Motor neuron (in vitro differentiated cells): ENCODE measurements at regions not wholly inside any gene's neighbourhood (a gene's known extent, or its start where the extent isn't known, plus 50 kb on each side); places are given as distances from the start of the nearest gene placed in this dataset.
A peak's percentile ranks its signal among the peaks of the same experiment; 100 is the strongest.

ENCODE experiments used
- ATAC-seq, 8 experiments: fragments of 200-7000 bp; cut with Tn5 transposase; replicated peaks in 6 of 8; 2 replicates each; pipeline ENCODE4 v1.8.0; 2021; ENCODE audit warnings: mild to moderate bottlenecking in 8 of 8, moderate library complexity in 8 of 8
- H3K27ac ChIP-seq, 2 donors: fragments of 250-450 bp; sonication (Bioruptor Pico); 2 replicates each; pipeline ENCODE4 v1.9.0; 2021; ENCODE audit warnings: antibody characterized with exemption in 2 of 2, mild to moderate bottlenecking in 2 of 2, moderate library complexity in 1 of 2
- H3K4me1 ChIP-seq, 2 donors: fragments of 250-450 bp; sonication (Bioruptor Pico); replicated peaks in 1 of 2; 2 replicates each; pipeline ENCODE4 v1.6.1; 2021; ENCODE audit warnings: antibody characterized with exemption in 2 of 2, mild to moderate bottlenecking in 2 of 2, moderate library complexity in 1 of 2
- H3K4me3 ChIP-seq, 5 donors: fragments of 250-450 bp; sonication (Bioruptor Pico); 2 replicates each; pipeline ENCODE4 v1.9.0; 2021; ENCODE audit warnings: antibody characterized with exemption in 5 of 5, mild to moderate bottlenecking in 5 of 5, moderate library complexity in 4 of 5
- WGBS, 10 experiments: fragments of 450-650 bp; shearing (Covaris generic); methylation state at CpG; one replicate each; pipeline ENCODE4 v1.0.0; 2022; 5-methylcytosine and 5-hydroxymethylcytosine counted together
- in situ Hi-C, 9 experiments: fragments of 400-800 bp; cut with MboI; loops; one replicate each; pipeline ENCODE4 v1.15.0; 2021; ENCODE audit warnings: low sequenced_read_pairs in 9 of 9, low pct_unique_long_range_greater_than_20kb in 2 of 9; ENCODE audit not compliant: unreplicated experiment in 9 of 9

GRCh38 chr3:44019736-44020135 lies 221.9 kb upstream of the TOPAZ1 start:
- WGBS, 10 experiments, result 0 to 90% (median 14%) methylated on average over 1 to 6 of the region's 7 CpGs; no CpG with 5 or more reads in 1 of the 10 experiments
- Histone ChIP-seq H3K27ac (peak overlapping the region; percentile 75 to 77), H3K4me3 (peak overlapping the region in 2 of 5 donors; percentile 8 to 9), H3K4me1 (peaks cover 34 to 45% of the 10 kb centered on the region in 2 donors)
- in situ Hi-C loops, result loop anchor here in 2 of 9 experiments (25.0 kb wide), 2 partner anchors 168 to 257 kb away; no protein-coding TSS in a partner anchor
- ATAC-seq, result peak in 5 of 8 experiments; percentile 45 to 82 (median 66)

GRCh38 chr3:44020143-44020542 lies 221.5 kb upstream of the TOPAZ1 start:
- H3K4me3 ChIP-seq, result peak overlapping the region in 1 of 5 donors; percentile 8
- ATAC-seq, result no peak
- H3K27ac ChIP-seq, result no peak overlapping the region
- in situ Hi-C loops, result loop anchor here in 2 of 9 experiments (25.0 kb wide), 2 partner anchors 167 to 258 kb away; no protein-coding TSS in a partner anchor
- WGBS, 10 experiments, result 0 to 83% (median 50%) methylated on average over 1 of the region's 1 CpG; no CpG with 5 or more reads in 1 of the 10 experiments
- H3K4me1 ChIP-seq, result peaks cover 34 to 47% of the 10 kb centered on the region in 2 donors

- in situ Hi-C loops, result loop anchor here in 2 of 9 experiments (25.0 kb wide), 2 partner anchors 165 to 260 kb away; no protein-coding TSS in a partner anchor
- Histone ChIP-seq H3K27ac (peak overlapping the region; percentile 10 to 80), H3K4me3 (peak overlapping the region; percentile 38 to 51 (median 44)), H3K4me1 (peaks cover 37 to 51% of the 10 kb centered on the region in 2 donors)
- WGBS, 10 experiments, result 0 to 35% (median 3%) methylated on average over 4 to 27 of the region's 53 CpGs; no CpG with 5 or more reads in 1 of the 10 experiments
- ATAC-seq, result peak; percentile 55 to 84 (median 74)
Observed at GRCh38 chr3:44021651-44022594, 219.8 kb upstream of the TOPAZ1 start.

GRCh38 chr3:44023961-44024593 lies 217.6 kb upstream of the TOPAZ1 start:
- H3K4me3 ChIP-seq, result peak overlapping the region in 1 of 5 donors; percentile 51
- in situ Hi-C loops, result loop anchor here in 2 of 9 experiments (25.0 kb wide), 2 partner anchors 163 to 262 kb away; no protein-coding TSS in a partner anchor
- 60 to 87% (median 84%) methylated on average over 2 to 11 of the region's 11 CpGs; no CpG with 5 or more reads in 1 of the 10 experiments for WGBS, 10 experiments
- H3K4me1 ChIP-seq, result peaks cover 34 to 44% of the 10 kb centered on the region in 2 donors
- H3K27ac ChIP-seq, result no peak overlapping the region
- ATAC-seq, result no peak

GRCh38 chr3:44026220-44026865 lies 215.3 kb upstream of the TOPAZ1 start:
- Histone ChIP-seq H3K27ac (no peak overlapping the region), H3K4me3 (no peak overlapping the region), H3K4me1 (peaks cover 25 to 35% of the 10 kb centered on the region in 2 donors)
- ATAC-seq, result peak in 1 of 8 experiments; percentile 56
- in situ Hi-C loops, result no loop called here
- 83% methylated on average over 1 of the region's 5 CpGs; no CpG with 5 or more reads in 9 of the 10 experiments for WGBS, 10 experiments

- WGBS, 10 experiments, result 40 to 100% (median 90%) methylated on average over 1 to 2 of the region's 2 CpGs; no CpG with 5 or more reads in 6 of the 10 experiments
- Histone ChIP-seq H3K4me1 (peaks cover 30 to 34% of the 10 kb centered on the region in 2 donors), H3K4me3 (no peak overlapping the region), H3K27ac (no peak overlapping the region)
- in situ Hi-C loops, result no loop called here
- ATAC-seq, result no peak
Observed at GRCh38 chr3:44029100-44029499, 212.6 kb upstream of the TOPAZ1 start.

GRCh38 chr3:44030285-44030684 lies 211.4 kb upstream of the TOPAZ1 start:
- ATAC-seq, result peak in 5 of 8 experiments; percentile 50 to 67 (median 53)
- no peak overlapping the region for H3K27ac ChIP-seq
- WGBS, 10 experiments, result 11 to 93% (median 58%) methylated on average over 3 to 7 of the region's 7 CpGs
- in situ Hi-C loops, result no loop called here
- peaks cover 21 to 34% of the 10 kb centered on the region in 2 donors for H3K4me1 ChIP-seq
- H3K4me3 ChIP-seq, result no peak overlapping the region

GRCh38 chr3:44030687-44031305 lies 210.9 kb upstream of the TOPAZ1 start:
- 0 to 75% (median 27%) methylated on average over 1 of the region's 1 CpG for WGBS, 10 experiments

DNA sequence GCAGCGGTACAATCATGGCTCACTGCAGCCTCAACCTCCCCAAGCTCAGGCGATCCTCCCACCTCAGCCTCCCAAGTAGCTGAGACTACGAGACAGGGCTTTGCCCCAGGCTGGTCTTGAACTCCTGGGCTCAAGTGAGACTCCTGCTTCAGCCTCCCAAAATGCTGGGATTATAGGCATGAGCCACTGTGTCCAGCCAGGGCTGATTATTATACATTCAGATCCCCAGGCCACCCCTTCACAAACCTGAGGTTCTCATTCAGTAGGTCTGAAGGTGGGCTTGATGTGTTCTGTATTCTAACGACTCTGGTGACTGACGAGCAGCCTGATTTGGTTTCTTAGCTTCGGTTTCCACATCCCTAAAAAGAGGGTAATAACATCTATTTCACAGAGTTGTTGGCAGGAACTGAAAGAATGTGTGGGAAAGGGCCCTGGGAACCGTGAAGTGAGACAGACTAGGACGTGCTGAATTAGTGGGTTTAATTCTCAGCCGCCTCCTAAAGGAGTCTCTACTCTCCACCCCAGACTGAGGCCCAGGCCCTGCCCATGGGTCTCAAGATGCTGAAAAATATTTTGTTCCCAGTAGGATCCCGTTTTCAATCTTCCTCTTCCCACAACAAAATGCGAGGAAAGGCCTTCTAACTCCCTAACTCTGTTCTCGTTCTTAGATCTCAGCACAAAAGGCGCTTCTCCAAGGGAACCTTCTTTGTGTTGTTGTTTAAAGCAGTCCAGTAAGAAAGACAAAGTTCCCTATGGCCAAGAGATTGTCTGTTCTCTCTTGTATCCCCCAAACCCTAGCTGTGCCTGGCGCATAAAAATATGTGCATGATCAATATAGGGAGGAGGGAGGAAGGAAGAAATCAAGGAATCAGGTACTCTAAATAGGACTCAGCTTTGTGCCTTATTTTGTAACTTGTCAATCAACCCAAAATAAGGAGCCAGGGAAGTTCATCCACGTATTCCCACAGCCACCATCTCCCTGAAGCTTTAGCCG lies 210.0 kb upstream of the TOPAZ1 start:
- ATAC-seq, result no peak
- in situ Hi-C loops, result no loop called here
- WGBS, 10 experiments, result 60 to 93% (median 86%) methylated on average over 2 to 13 of the region's 16 CpGs; no CpG with 5 or more reads in 1 of the 10 experiments
- no peak overlapping the region for H3K4me3 ChIP-seq
- no peak overlapping the region for H3K27ac ChIP-seq
- peaks cover 18 to 25% of the 10 kb centered on the region in 2 donors for H3K4me1 ChIP-seq

More at GRCh38 chr3:44030687-44031305, 210.9 kb upstream of the TOPAZ1 start:
- ATAC-seq, result peak; percentile 52 to 89 (median 66)
- Histone ChIP-seq H3K27ac (no peak overlapping the region), H3K4me1 (peaks cover 18 to 29% of the 10 kb centered on the region in 2 donors), H3K4me3 (no peak overlapping the region)
- in situ Hi-C loops, result no loop called here

DNA sequence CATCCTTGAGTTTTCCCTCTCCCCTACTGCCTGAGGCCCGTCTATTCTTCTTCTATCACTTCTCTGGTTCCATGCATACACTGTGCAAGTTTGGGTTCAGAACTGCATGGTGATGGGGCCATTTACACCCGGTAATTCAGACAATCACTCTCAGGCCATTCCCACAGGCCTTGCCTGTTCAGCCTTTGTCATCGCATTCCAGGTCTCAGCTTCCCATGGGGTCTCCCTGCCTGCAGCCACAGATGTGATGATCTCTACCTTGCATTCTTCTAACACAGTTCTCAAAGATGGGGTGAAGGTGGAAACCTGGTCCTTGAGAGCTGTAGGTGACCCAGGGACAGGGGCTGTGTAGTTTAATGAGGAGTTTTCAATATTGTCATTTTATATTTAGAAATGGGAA lies 209.2 kb upstream of the TOPAZ1 start:
- H3K4me3 ChIP-seq, result no peak overlapping the region
- 62 to 100% (median 80%) methylated on average over 1 to 2 of the region's 3 CpGs; no CpG with 5 or more reads in 5 of the 10 experiments for WGBS, 10 experiments
- no peak for ATAC-seq
- no peak overlapping the region for H3K27ac ChIP-seq
- in situ Hi-C loops, result no loop called here
- peaks cover 18 to 25% of the 10 kb centered on the region in 2 donors for H3K4me1 ChIP-seq

DNA sequence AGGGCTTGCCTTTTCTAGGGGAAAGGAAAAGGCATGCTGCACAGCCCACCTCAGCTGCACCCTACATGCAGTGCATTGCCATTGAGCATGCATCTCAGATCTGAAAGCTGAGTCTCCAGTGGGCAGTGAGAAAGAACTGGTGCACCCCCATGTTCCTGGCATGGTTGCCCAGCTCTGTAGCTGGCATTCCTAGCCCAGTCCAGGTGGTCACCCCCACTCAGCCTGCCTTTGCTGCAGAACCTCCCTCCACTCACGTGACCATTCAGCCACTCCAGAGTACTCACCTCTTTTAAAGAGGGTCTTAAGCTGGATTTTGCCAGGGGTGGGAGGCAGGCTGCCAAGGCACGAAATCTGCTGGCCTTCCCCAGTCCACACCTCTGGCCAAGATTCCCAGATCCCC lies 208.6 kb upstream of the TOPAZ1 start:
- no peak for ATAC-seq
- in situ Hi-C loops, result no loop called here
- Histone ChIP-seq H3K27ac (no peak overlapping the region), H3K4me1 (peaks cover 18 to 25% of the 10 kb centered on the region in 2 donors), H3K4me3 (no peak overlapping the region)
- 83 to 100% methylated on average over 1 of the region's 2 CpGs; no CpG with 5 or more reads in 8 of the 10 experiments for WGBS, 10 experiments
